ENCODE measurements at regions not wholly inside any gene's neighbourhood (a gene's known extent, or its start where the extent isn't known, plus 50 kb on each side); places are given as distances from the start of the nearest gene placed in this dataset.

DNA sequence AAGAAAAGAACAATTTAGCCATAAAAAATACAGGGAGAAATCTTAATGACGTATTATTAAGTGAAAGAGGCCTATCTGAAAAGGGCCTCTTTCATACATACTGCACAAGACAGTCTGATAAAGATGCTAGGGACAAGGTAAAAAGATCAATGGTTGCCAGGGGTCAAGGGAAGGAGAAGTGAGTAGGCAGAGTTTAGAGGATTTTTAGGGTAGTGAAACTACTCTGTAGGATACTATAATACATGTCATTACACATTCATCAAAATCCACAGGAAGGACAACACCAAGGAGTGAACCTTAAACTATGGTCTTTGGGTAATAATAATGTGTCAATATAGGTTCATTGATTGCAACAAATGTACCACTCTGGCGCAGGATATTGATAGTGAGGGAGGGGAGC, 289.3 kb downstream of the FSIP2 start:
- Histone ChIP-seq H3K36me3 (replicated peaks in 1 of 2; ENCODE audit: insufficient read depth in 1 of 2, low read depth in 2 of 2) (no peaks in the 10 kb centered on the region), H3K4me3 (no peak overlapping the region), H3K27ac (no peak overlapping the region), H3K4me1 (no peaks in the 10 kb centered on the region), H3K9me3 (no peaks in the 10 kb centered on the region), H3K27me3 (no peaks in the 10 kb centered on the region)
- WGBS, 2 donors: 94 to 95% methylated on average over 2 of the region's 2 CpGs
- DNase-seq: no peak
- no peak for ATAC-seq
- TF ChIP-seq, protein P1, sequence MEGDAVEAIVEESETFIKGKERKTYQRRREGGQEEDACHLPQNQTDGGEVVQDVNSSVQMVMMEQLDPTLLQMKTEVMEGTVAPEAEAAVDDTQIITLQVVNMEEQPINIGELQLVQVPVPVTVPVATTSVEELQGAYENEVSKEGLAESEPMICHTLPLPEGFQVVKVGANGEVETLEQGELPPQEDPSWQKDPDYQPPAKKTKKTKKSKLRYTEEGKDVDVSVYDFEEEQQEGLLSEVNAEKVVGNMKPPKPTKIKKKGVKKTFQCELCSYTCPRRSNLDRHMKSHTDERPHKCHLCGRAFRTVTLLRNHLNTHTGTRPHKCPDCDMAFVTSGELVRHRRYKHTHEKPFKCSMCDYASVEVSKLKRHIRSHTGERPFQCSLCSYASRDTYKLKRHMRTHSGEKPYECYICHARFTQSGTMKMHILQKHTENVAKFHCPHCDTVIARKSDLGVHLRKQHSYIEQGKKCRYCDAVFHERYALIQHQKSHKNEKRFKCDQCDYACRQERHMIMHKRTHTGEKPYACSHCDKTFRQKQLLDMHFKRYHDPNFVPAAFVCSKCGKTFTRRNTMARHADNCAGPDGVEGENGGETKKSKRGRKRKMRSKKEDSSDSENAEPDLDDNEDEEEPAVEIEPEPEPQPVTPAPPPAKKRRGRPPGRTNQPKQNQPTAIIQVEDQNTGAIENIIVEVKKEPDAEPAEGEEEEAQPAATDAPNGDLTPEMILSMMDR (IDR thresholded peaks at IDR 0.05): no peak
- TF ChIP-seq POLR2A (IDR thresholded peaks at IDR 0.05): no peak
- intact Hi-C loops (cut with DNase I): no loop called here

DNA sequence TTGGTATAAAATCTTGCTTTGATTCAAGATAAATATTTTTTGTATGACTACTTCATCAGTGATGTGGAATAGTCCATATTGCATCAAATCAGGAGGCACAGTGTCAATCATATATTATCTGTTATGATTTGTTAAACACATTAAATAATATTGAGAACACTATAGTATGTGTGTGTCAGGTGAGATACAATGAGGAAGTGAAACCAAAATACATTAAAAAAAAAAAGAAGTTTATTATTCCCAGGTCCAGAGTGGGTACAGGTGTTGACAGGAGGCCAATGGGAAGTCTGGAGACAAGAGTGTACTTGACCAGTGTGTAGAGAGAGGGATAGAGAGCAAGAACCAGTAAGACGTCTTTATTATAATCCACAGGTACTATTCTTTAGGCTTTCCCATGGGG, 292.6 kb downstream of the FSIP2 start:
- Histone ChIP-seq H3K4me1 (no peaks in the 10 kb centered on the region), H3K27me3 (no peaks in the 10 kb centered on the region), H3K36me3 (replicated peaks in 1 of 2; ENCODE audit: insufficient read depth in 1 of 2, low read depth in 2 of 2) (no peaks in the 10 kb centered on the region), H3K4me3 (no peak overlapping the region), H3K27ac (no peak overlapping the region), H3K9me3 (no peaks in the 10 kb centered on the region)
- intact Hi-C loops (cut with DNase I): no loop called here
- DNase-seq (no peak), ATAC-seq (no peak)
- TF ChIP-seq, protein P1 (IDR thresholded peaks at IDR 0.05): no peak
- TF ChIP-seq POLR2A (IDR thresholded peaks at IDR 0.05): no peak
- 79 to 95% methylated on average over 1 of the region's 1 CpG for WGBS, 2 donors

DNA sequence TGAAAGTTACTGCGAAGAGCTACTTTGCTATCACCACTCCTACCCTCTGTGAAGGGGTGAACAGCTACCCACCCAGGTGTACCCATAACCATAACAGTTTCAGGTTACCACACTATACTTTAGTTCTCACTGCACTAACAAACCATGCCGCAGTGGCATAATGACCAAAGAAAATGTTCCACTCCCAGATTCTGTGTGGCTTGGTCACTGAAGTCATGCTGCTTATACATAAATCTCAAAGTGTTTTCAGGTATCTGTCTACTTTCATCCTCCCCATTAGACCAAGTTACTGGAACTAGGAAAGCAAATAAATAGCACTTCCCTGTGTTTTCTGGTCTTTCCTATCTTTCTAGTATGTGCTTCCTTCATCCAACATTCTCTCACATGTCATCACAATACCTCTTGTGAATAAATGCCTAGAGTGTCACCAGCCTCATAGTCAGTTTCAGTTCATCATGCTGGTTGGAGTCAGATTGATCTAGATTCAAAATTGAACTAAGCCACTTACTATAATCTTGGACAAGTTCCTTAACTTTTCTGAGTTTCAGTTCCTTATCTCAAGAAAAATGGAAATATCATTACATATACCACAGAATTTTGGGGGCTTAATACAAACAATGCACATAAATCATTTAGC, 293.6 kb downstream of the FSIP2 start:
- TF ChIP-seq, protein P1 (IDR thresholded peaks at IDR 0.05): no peak
- no peak for TF ChIP-seq POLR2A (IDR thresholded peaks at IDR 0.05)
- intact Hi-C loops (cut with DNase I): no loop called here
- no peak for ATAC-seq
- no peak for DNase-seq
- no peaks in the 10 kb centered on the region for H3K27me3 ChIP-seq
- WGBS, 2 donors: 97 to 98% methylated on average over 2 of the region's 2 CpGs
- no peaks in the 10 kb centered on the region for H3K9me3 ChIP-seq
- H3K27ac ChIP-seq: no peak overlapping the region
- H3K4me3 ChIP-seq: no peak overlapping the region
- no peaks in the 10 kb centered on the region for H3K36me3 ChIP-seq (replicated peaks in 1 of 2; ENCODE audit: insufficient read depth in 1 of 2, low read depth in 2 of 2)
- H3K4me1 ChIP-seq: no peaks in the 10 kb centered on the region

DNA sequence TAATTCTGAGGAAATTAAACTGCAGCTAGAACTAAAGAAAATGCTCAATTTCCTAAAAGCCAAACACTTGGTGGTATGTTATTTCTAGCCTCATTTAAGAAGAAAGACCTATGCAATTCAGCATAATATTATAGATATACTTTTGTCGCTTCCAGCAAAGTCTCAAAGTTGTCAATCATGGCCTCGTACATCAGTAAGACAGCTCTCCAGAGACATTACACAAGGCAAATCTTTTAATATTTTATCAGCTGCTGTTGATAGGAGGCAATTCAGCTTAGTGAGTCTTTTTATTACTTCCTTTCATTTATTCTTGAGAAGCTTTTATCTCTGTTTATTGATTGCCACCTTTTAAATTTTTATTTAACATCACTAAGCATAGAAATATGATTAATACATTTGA, 294.3 kb downstream of the FSIP2 start:
- TF ChIP-seq POLR2A (IDR thresholded peaks at IDR 0.05): no peak
- TF ChIP-seq, protein P1 (IDR thresholded peaks at IDR 0.05): no peak
- Histone ChIP-seq H3K9me3 (no peaks in the 10 kb centered on the region), H3K36me3 (replicated peaks in 1 of 2; ENCODE audit: insufficient read depth in 1 of 2, low read depth in 2 of 2) (no peaks in the 10 kb centered on the region), H3K4me3 (no peak overlapping the region), H3K27me3 (no peaks in the 10 kb centered on the region), H3K4me1 (no peaks in the 10 kb centered on the region), H3K27ac (no peak overlapping the region)
- no peak for ATAC-seq
- DNase-seq: no peak
- 66 to 80% methylated on average over 2 of the region's 2 CpGs for WGBS, 2 donors
- intact Hi-C loops (cut with DNase I): no loop called here

DNA sequence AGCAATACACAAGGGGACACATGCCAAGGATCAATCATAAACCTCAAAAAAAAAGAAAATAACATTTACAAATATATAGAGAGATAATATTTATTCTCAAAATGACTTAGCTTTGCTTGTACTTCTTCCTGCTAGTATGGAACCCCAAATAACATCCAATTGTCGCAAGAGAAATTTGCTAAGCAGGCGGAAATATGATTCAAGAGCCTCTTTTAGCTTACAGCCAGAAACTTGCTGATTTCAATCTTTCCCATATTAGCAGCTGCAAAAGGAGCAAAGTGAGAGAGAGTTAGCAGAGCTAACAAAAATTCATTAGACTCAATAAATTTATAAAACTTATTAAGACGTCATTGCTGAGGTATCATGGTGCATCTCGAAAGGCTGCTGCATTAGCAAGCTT, 294.9 kb downstream of the FSIP2 start:
- H3K36me3 ChIP-seq (replicated peaks in 1 of 2; ENCODE audit: insufficient read depth in 1 of 2, low read depth in 2 of 2): no peaks in the 10 kb centered on the region
- no peak for DNase-seq
- ATAC-seq: no peak
- no peaks in the 10 kb centered on the region for H3K4me1 ChIP-seq
- 88 to 92% methylated on average over 4 of the region's 4 CpGs for WGBS, 2 donors
- no peak overlapping the region for H3K27ac ChIP-seq
- no peaks in the 10 kb centered on the region for H3K27me3 ChIP-seq
- H3K9me3 ChIP-seq: no peaks in the 10 kb centered on the region
- no peak for TF ChIP-seq POLR2A (IDR thresholded peaks at IDR 0.05)
- TF ChIP-seq, protein P1 (IDR thresholded peaks at IDR 0.05): no peak
- H3K4me3 ChIP-seq: no peak overlapping the region
- intact Hi-C loops (cut with DNase I): no loop called here

Measured in body of pancreas (tissue), 4 donors.